T-cell (primary cell): ENCODE measurements at regions not wholly inside any gene's neighbourhood (a gene's known extent, or its start where the extent isn't known, plus 50 kb on each side); places are given as distances from the start of the nearest gene placed in this dataset.

Experiments
- ATAC-seq, 4 experiments: fragments of 200-7000 bp in 3 of 4; fragments of 150-1000 bp in 1 of 4; cut with Tn5 transposase; replicated peaks in 1 of 4; 1 replicate in 3 of 4; 2 replicates in 1 of 4; pipeline ENCODE4 v1.10.0; 2021; ENCODE audit warnings: moderate library complexity in 3 of 4, mild to moderate bottlenecking in 2 of 4, moderate number of reproducible peaks in 1 of 4
- CTCF ChIA-PET, 2 donors: fragments of 300-600 bp; sonication (Branson Sonifier 250); formaldehyde crosslinking; loops; one replicate each; lab custom pipeline; 2022; ENCODE audit warnings: antibody characterized with exemption in 2 of 2; lab: Charles Lee
- POLR2A ChIA-PET, 2 donors: fragments of 300-600 bp; sonication (Branson Sonifier 250); formaldehyde crosslinking; loops; one replicate each; lab custom pipeline; 2022; ENCODE audit warnings: antibody characterized with exemption in 2 of 2; lab: Charles Lee
- DNase-seq, 35 experiments: peaks; one replicate each; pipeline versions ENCODE4 v3.0.0 to v3.0.0-alpha.2; 2013 to 2023
- H3K27ac ChIP-seq: one replicate; pipeline ENCODE4 v1.5.1; 2013; ENCODE audit warnings: low read length
- H3K27me3 ChIP-seq, 2 experiments: replicated peaks in 1 of 2; 1 replicate in 1 of 2; 2 replicates in 1 of 2; pipeline versions ENCODE4 v1.6.1 to v1.7.0; 2013; ENCODE audit warnings: low read length in 1 of 2, mixed read lengths in 1 of 2; ENCODE audit not compliant: control insufficient read depth in 2 of 2, insufficient read depth in 2 of 2; ENCODE audit errors: extremely low read depth in 1 of 2
- H3K36me3 ChIP-seq, 2 donors: 1 replicate in 1 of 2; 2 replicates in 1 of 2; pipeline versions ENCODE4 v1.6.1 to v1.7.0; 2013; ENCODE audit warnings: low read length in 1 of 2; ENCODE audit not compliant: control insufficient read depth in 2 of 2, insufficient read depth in 1 of 2; ENCODE audit errors: extremely low read depth in 1 of 2
- H3K4me1 ChIP-seq, 2 experiments: 1 replicate in 1 of 2; 2 replicates in 1 of 2; pipeline versions ENCODE4 v1.6.1 to v1.7.0; 2013; ENCODE audit warnings: low read length in 2 of 2, mixed read lengths in 1 of 2; ENCODE audit not compliant: insufficient read depth in 2 of 2, control insufficient read depth in 1 of 2; ENCODE audit errors: extremely low read depth in 1 of 2
- H3K4me3 ChIP-seq, 2 donors: 1 replicate in 1 of 2; 2 replicates in 1 of 2; pipeline versions ENCODE4 v1.5.1 to v1.7.0; 2013; ENCODE audit warnings: mild to moderate bottlenecking in 2 of 2, low read length in 1 of 2, moderate library complexity in 1 of 2; ENCODE audit not compliant: control insufficient read depth in 1 of 2; ENCODE audit errors: extremely low read depth in 1 of 2
- H3K9me3 ChIP-seq: 2 replicates; pipeline ENCODE4 v1.7.0; 2013
- H3K27ac Mint-ChIP-seq, 2 donors: one replicate each; pipeline ENCODE4 v1.8.0; 2020 to 2021; ENCODE audit warnings: mild to moderate bottlenecking in 2 of 2, mixed read lengths in 2 of 2
- H3K27me3 Mint-ChIP-seq, 2 donors: one replicate each; pipeline ENCODE4 v1.8.0; 2021 to 2022; ENCODE audit warnings: mixed read lengths in 2 of 2
- H3K36me3 Mint-ChIP-seq: one replicate; pipeline ENCODE4 v1.8.0; 2021; ENCODE audit warnings: mixed read lengths
- H3K4me1 Mint-ChIP-seq, 3 donors: one replicate each; pipeline ENCODE4 v1.8.0; 2020 to 2022; ENCODE audit warnings: mixed read lengths in 3 of 3, mild to moderate bottlenecking in 1 of 3
- H3K4me3 Mint-ChIP-seq, 3 donors: one replicate each; pipeline ENCODE4 v1.8.0; 2020 to 2022; ENCODE audit warnings: mild to moderate bottlenecking in 3 of 3, mixed read lengths in 3 of 3, moderate library complexity in 3 of 3
- H3K9me3 Mint-ChIP-seq, 3 donors: one replicate each; pipeline ENCODE4 v1.8.0; 2020 to 2022; ENCODE audit warnings: mixed read lengths in 3 of 3
- WGBS: methylation state at CpG from one replicate; pipeline ENCODE4 v1.1.5; 2013; ENCODE audit warnings: missing lambda C conversion rate; ENCODE audit not compliant: insufficient coverage; 5-methylcytosine and 5-hydroxymethylcytosine counted together

DNA sequence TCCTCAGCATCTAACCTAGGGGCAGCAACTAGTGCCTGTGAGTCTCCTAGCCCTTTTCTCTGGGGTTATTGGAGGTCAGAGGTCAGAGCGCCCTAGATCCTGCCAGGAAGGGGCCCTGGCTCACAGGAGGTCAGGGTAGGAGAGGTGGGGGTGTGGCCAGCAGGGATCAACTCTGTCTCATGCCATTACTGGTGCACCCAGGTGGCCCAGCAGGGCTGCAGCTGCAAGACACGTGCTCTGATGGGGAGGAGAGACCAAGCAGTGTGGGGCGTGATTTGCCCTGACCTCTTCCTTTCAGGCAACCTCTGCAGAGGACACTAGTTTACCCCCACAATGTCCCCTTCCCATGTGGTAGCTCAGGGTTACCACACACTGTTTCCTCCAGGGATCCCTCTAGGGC is 73.3 kb upstream of the ZNF30 start:
- H3K27ac Mint-ChIP-seq, result no peak overlapping the region

DNA sequence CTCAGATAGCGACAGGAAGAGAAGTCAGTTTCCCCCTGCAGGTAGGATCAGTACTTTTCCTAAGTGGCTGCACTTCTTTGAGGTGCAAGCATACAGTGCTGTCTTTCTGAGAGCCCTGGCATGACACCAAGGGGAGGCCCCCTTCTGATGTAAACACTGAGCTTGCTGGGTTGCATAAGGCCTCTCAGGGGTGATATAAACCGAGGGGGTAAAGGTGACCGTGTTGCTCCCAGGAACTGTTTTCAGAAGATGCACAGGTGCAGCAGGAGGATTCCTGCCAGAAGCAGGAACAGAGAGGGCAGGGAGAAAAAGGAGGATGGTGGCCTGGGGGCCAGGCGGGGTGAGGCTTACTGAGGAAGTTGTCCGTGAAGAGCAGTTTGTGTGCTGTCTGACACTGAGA is 74.0 kb upstream of the ZNF30 start:
- Mint-ChIP-seq H3K36me3 (peaks cover 70% of the 10 kb centered on the region), H3K4me1 (peaks cover 19 to 64% (median 62%) of the 10 kb centered on the region in 3 donors), H3K27ac (peak overlapping the region in 1 of 2 donors; percentile 8), H3K4me3 (no peak overlapping the region), H3K9me3 (peaks cover 0 to 9% (median 2%) of the 10 kb centered on the region in 3 donors), H3K27me3 (no peaks in the 10 kb centered on the region)
- WGBS, result 87% methylated on average over 5 of the region's 5 CpGs
- ATAC-seq (no peak), DNase-seq (no peak)
- no peak overlapping the region for H3K4me3 ChIP-seq
- no peaks in the 10 kb centered on the region for H3K27me3 ChIP-seq
- ChIA-PET CTCF (no interaction called here), POLR2A (no interaction called here)
- no peaks in the 10 kb centered on the region for H3K9me3 ChIP-seq
- H3K36me3 ChIP-seq, result peaks cover 6 to 27% of the 10 kb centered on the region in 2 donors
- no peak overlapping the region for H3K27ac ChIP-seq
- H3K4me1 ChIP-seq, result peaks cover 2 to 20% of the 10 kb centered on the region in 2 experiments

More for the DNA sequence above, 73.3 kb upstream of the ZNF30 start:
- ChIA-PET CTCF (no interaction called here), POLR2A (no interaction called here)
- peaks cover 0 to 10% (median 2%) of the 10 kb centered on the region in 3 donors for H3K9me3 Mint-ChIP-seq
- Histone ChIP-seq H3K9me3 (no peaks in the 10 kb centered on the region), H3K27ac (no peak overlapping the region), H3K4me1 (peaks cover 2 to 27% of the 10 kb centered on the region in 2 experiments), H3K36me3 (peaks cover 6 to 24% of the 10 kb centered on the region in 2 donors), H3K27me3 (no peaks in the 10 kb centered on the region), H3K4me3 (no peak overlapping the region)
- peaks cover 72% of the 10 kb centered on the region for H3K36me3 Mint-ChIP-seq
- WGBS, result no CpG with 5 or more reads among the region's 3 CpGs
- no peak for DNase-seq
- no peak overlapping the region for H3K4me3 Mint-ChIP-seq
- no peaks in the 10 kb centered on the region for H3K27me3 Mint-ChIP-seq
- peaks cover 25 to 69% (median 64%) of the 10 kb centered on the region in 3 donors for H3K4me1 Mint-ChIP-seq
- no peak for ATAC-seq

DNA sequence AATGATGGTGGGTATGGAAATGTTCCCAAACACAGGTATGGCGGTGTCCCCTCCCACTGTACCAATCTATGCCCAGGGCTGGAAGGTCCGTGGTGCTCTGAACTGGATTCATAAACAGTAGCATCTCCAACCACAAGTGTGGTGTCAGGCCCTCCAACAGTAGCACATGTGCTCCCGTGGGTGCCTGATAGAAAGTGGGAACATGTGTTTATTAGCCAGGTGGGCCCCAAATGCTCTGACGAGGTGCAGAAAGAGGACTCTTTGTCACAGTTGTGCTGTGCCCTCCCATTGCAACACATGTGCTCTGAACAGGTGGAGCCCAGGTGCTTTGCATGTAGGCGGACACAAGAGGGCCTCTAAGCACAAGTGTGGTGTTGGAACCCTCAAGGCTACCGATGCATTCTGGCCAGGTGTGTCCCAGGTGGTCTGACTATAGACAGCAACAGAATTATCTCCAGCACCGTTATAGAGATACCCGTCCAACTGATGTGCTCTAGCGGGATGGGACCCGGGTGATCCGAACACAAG is 75.4 kb upstream of the ZNF30 start:
- peak in 3 of 4 experiments; percentile 36 to 50 (median 48) for ATAC-seq
- H3K4me1 Mint-ChIP-seq, result peaks cover 9 to 65% (median 50%) of the 10 kb centered on the region in 3 donors
- Histone ChIP-seq H3K27ac (no peak overlapping the region), H3K4me1 (peaks cover 2 to 16% of the 10 kb centered on the region in 2 experiments), H3K27me3 (no peaks in the 10 kb centered on the region), H3K4me3 (no peak overlapping the region), H3K9me3 (no peaks in the 10 kb centered on the region), H3K36me3 (peaks cover 6 to 27% of the 10 kb centered on the region in 2 donors)
- no peaks in the 10 kb centered on the region for H3K27me3 Mint-ChIP-seq
- ChIA-PET POLR2A (no interaction called here), CTCF (no interaction called here)
- H3K27ac Mint-ChIP-seq, result no peak overlapping the region
- H3K4me3 Mint-ChIP-seq, result no peak overlapping the region
- peaks cover 70% of the 10 kb centered on the region for H3K36me3 Mint-ChIP-seq
- 69% methylated on average over 4 of the region's 11 CpGs for WGBS
- peak in 1 of 35 experiments; percentile 19 for DNase-seq
- peaks cover 0 to under 1% (median 0%) of the 10 kb centered on the region in 3 donors for H3K9me3 Mint-ChIP-seq

DNA sequence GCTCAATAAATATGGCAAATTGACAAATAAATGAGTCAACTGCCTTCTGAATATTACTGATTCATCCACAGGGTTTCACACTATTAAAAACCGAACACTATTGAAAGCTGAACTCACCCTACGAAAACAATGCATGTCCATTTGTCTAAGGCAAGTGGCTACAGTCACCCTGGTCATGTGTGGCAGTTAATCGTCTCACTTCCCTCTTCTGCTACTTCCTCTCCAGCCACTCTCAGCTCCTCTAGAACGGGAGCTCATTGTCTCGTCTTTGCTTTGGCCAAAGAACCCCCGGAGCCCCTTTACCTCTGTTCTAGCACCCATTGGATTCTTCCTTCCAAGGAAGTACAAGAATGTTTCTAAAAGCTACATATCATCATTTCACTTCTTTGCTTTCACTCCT is 74.4 kb upstream of the ZNF599 start:
- no peak for ATAC-seq
- Mint-ChIP-seq H3K9me3 (no peaks in the 10 kb centered on the region), H3K4me3 (no peak overlapping the region), H3K36me3 (peaks cover 45% of the 10 kb centered on the region), H3K27ac (no peak overlapping the region), H3K27me3 (no peaks in the 10 kb centered on the region), H3K4me1 (peaks cover 1 to 57% (median 21%) of the 10 kb centered on the region in 3 donors)
- Histone ChIP-seq H3K36me3 (peaks cover 4 to 19% of the 10 kb centered on the region in 2 donors), H3K27me3 (no peaks in the 10 kb centered on the region), H3K4me3 (no peak overlapping the region), H3K9me3 (no peaks in the 10 kb centered on the region), H3K27ac (no peak overlapping the region), H3K4me1 (no peaks in the 10 kb centered on the region)
- ChIA-PET POLR2A (no interaction called here), CTCF (no interaction called here)
- DNase-seq, result no peak
- 71% methylated on average over 6 of the region's 6 CpGs for WGBS

DNA sequence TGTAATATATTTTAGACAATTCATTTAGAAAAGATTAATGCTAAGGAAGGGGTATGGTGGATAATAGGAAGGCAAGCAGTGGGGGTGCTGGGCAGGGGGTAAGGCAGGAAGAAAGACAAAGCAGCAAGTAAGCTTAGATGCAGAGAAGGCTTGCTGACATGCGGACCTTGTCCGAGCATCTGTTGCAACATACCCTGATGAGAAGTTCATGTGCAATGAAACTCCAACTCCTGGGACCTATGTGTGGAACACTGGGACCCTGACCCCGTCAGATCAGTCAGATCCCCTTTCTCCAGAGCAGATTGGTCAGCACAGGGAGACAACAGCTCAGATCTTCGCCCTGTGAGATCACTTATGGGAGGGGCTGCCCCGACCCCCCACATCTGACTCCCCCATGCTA is 71.3 kb upstream of the ZNF599 start:
- Histone ChIP-seq H3K4me3 (no peak overlapping the region), H3K27me3 (no peaks in the 10 kb centered on the region), H3K9me3 (no peaks in the 10 kb centered on the region), H3K36me3 (peaks cover 0 to 6% of the 10 kb centered on the region in 2 donors), H3K27ac (no peak overlapping the region), H3K4me1 (peaks cover 0 to under 1% of the 10 kb centered on the region in 2 experiments)
- H3K27me3 Mint-ChIP-seq, result no peaks in the 10 kb centered on the region
- peaks cover 0 to 45% (median 5%) of the 10 kb centered on the region in 3 donors for H3K4me1 Mint-ChIP-seq
- H3K27ac Mint-ChIP-seq, result no peak overlapping the region
- no peaks in the 10 kb centered on the region for H3K9me3 Mint-ChIP-seq
- WGBS, result 67% methylated on average over 1 of the region's 5 CpGs
- ATAC-seq (no peak), DNase-seq (no peak)
- peaks cover 25% of the 10 kb centered on the region for H3K36me3 Mint-ChIP-seq
- ChIA-PET POLR2A (no interaction called here), CTCF (no interaction called here)
- H3K4me3 Mint-ChIP-seq, result no peak overlapping the region

DNA sequence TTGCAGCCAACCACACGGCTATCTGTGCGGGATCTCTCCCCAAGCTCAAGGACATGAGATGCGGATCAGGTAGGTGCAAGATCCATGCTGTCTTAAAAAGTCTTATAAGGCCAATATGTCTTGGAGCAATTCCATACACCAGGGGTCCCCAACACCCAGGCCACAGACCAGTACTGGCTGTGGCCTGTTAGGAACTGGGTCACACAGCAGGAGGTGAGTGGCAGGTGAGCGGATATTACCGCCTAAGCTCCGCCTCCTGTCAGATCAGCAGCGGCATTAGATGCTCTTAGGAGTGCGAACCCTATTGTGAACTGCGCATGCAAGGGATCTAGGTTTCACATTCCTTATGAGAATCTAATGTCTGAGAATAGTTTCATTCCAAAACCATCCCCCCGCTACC is 68.8 kb upstream of the ZNF599 start:
- Histone ChIP-seq H3K9me3 (no peaks in the 10 kb centered on the region), H3K4me3 (no peak overlapping the region), H3K36me3 (no peaks in the 10 kb centered on the region), H3K27me3 (peaks cover 0 to 2% of the 10 kb centered on the region in 2 experiments), H3K4me1 (peaks cover 0 to 17% of the 10 kb centered on the region in 2 experiments), H3K27ac (no peak overlapping the region)
- Mint-ChIP-seq H3K36me3 (peaks cover 5% of the 10 kb centered on the region), H3K4me3 (no peak overlapping the region), H3K27ac (no peak overlapping the region), H3K27me3 (peaks cover 0 to 5% of the 10 kb centered on the region in 2 donors), H3K4me1 (peaks cover 9 to 49% (median 19%) of the 10 kb centered on the region in 3 donors), H3K9me3 (no peaks in the 10 kb centered on the region)
- DNase-seq (no peak), ATAC-seq (no peak)
- ChIA-PET POLR2A (interaction anchor here in 1 of 2 donors (0.5 kb wide), 1 partner anchor 154 kb away, joined by 3 read pairs; no protein-coding TSS in a partner anchor), CTCF (interaction anchor here in 1 of 2 donors (0.7 kb wide), 1 partner anchor 158 kb away, joined by 3 read pairs; no protein-coding TSS in a partner anchor)
- WGBS, result 90% methylated on average over 6 of the region's 10 CpGs
